ENCODE measurements at regions not wholly inside any gene's neighbourhood (a gene's known extent, or its start where the extent isn't known, plus 50 kb on each side); places are given as distances from the start of the nearest gene placed in this dataset.

DNA sequence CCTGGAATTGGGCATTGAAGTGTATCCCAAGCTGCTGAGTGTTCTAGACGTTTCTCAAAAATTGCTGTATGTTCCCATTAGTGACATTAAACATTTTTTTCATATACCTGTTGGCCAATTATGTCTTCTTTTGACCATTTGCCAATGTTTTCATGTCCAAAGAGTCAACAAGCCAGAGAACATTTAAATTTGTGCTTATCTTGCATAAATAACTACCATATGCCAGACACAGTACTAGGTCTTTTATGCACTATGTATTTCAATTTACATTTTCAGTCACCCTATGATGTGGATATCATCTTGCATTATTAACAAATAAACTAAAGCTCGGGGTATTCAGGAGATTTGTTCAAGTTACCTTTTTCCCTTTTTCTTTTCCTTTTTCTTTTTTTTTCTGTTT lies 632.9 kb upstream of the C16orf82 start:
- no peak for DNase-seq
- H3K9me3 ChIP-seq (ENCODE audit: control insufficient read depth, low read length): no peaks in the 10 kb centered on the region
- H3K27ac ChIP-seq (ENCODE audit: insufficient read depth, low read length, poor library complexity, severe bottlenecking): no peak overlapping the region
- H3K4me3 ChIP-seq (ENCODE audit: insufficient read depth, low read depth, low read length, poor library complexity, severe bottlenecking): no peak overlapping the region
- no peaks in the 10 kb centered on the region for H3K27me3 ChIP-seq (replicated peaks; ENCODE audit: control insufficient read depth, insufficient read depth, low read length, poor library complexity, severe bottlenecking)
- no peaks in the 10 kb centered on the region for H3K36me3 ChIP-seq (ENCODE audit: control insufficient read depth, insufficient read depth, low read length)
- H3K4me1 ChIP-seq (ENCODE audit: control insufficient read depth, insufficient read depth, low read length, poor library complexity, severe bottlenecking): no peaks in the 10 kb centered on the region

DNA sequence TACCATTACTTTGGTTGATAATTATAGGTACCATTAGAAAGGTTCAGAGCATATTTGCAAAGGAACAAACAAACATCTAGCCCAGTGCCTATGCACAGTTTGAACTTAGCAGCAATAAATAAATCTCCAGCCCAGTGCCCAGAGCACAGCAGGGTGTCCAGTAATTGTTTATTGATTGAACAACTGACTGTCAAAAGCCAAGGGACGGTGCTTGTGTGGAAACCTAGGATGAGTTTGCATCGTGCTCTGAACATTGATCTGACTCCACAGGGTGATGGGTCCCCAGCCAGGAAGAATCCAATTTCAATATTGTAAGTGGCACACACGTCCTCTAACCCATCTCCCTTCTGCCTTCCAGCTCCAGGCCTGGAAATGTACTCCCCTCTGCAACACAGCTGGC lies 625.5 kb upstream of the C16orf82 start:
- DNase-seq: no peak
- H3K36me3 ChIP-seq (ENCODE audit: control insufficient read depth, insufficient read depth, low read length): no peaks in the 10 kb centered on the region
- no peaks in the 10 kb centered on the region for H3K9me3 ChIP-seq (ENCODE audit: control insufficient read depth, low read length)
- no peaks in the 10 kb centered on the region for H3K27me3 ChIP-seq (replicated peaks; ENCODE audit: control insufficient read depth, insufficient read depth, low read length, poor library complexity, severe bottlenecking)
- no peak overlapping the region for H3K27ac ChIP-seq (ENCODE audit: insufficient read depth, low read length, poor library complexity, severe bottlenecking)
- no peaks in the 10 kb centered on the region for H3K4me1 ChIP-seq (ENCODE audit: control insufficient read depth, insufficient read depth, low read length, poor library complexity, severe bottlenecking)
- H3K4me3 ChIP-seq (ENCODE audit: insufficient read depth, low read depth, low read length, poor library complexity, severe bottlenecking): no peak overlapping the region

DNA sequence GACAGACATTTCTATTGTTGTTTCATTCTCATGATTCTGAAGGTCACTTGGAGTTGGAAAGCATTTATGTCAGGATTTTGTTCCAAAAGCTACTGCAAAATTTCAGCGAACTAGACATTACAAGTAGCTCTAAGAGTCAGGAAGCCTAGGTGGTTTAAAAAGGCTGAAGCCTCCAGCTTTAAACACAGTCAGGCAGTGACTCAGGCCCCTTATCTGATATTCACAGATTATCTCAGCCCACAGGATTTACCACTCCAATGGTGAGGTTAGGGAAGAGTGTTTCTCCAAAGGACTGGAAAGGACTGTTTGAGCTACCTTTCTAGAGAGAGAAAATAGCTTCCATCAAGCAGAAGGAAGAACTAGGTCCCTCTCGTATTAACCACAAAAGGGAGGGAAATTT lies 624.4 kb upstream of the C16orf82 start:
- no peaks in the 10 kb centered on the region for H3K4me1 ChIP-seq (ENCODE audit: control insufficient read depth, insufficient read depth, low read length, poor library complexity, severe bottlenecking)
- H3K27me3 ChIP-seq (replicated peaks; ENCODE audit: control insufficient read depth, insufficient read depth, low read length, poor library complexity, severe bottlenecking): no peaks in the 10 kb centered on the region
- H3K9me3 ChIP-seq (ENCODE audit: control insufficient read depth, low read length): no peaks in the 10 kb centered on the region
- no peak for DNase-seq
- H3K4me3 ChIP-seq (ENCODE audit: insufficient read depth, low read depth, low read length, poor library complexity, severe bottlenecking): no peak overlapping the region
- H3K36me3 ChIP-seq (ENCODE audit: control insufficient read depth, insufficient read depth, low read length): no peaks in the 10 kb centered on the region
- no peak overlapping the region for H3K27ac ChIP-seq (ENCODE audit: insufficient read depth, low read length, poor library complexity, severe bottlenecking)

DNA sequence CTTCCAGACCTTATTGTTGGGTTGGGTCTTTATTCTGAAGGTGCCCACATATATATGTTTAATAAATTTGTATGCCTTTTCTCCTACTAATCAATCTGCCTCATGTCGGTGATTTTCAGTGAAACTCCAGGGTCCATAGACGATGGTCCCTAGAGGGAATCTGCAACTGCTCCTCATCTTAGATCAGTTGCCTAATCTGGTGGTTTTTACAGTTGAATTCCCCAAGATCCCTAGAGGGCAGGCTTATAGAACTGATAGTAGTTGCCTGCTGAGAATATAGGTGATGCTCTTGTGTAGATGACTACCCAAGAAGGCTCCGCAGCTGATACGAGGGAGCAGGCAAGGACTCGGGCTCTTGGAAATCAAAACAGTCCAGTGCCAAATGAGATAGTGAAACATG lies 619.2 kb upstream of the C16orf82 start:
- H3K27ac ChIP-seq (ENCODE audit: insufficient read depth, low read length, poor library complexity, severe bottlenecking): no peak overlapping the region
- no peaks in the 10 kb centered on the region for H3K36me3 ChIP-seq (ENCODE audit: control insufficient read depth, insufficient read depth, low read length)
- no peaks in the 10 kb centered on the region for H3K27me3 ChIP-seq (replicated peaks; ENCODE audit: control insufficient read depth, insufficient read depth, low read length, poor library complexity, severe bottlenecking)
- no peaks in the 10 kb centered on the region for H3K4me1 ChIP-seq (ENCODE audit: control insufficient read depth, insufficient read depth, low read length, poor library complexity, severe bottlenecking)
- no peak for DNase-seq
- no peak overlapping the region for H3K4me3 ChIP-seq (ENCODE audit: insufficient read depth, low read depth, low read length, poor library complexity, severe bottlenecking)
- no peaks in the 10 kb centered on the region for H3K9me3 ChIP-seq (ENCODE audit: control insufficient read depth, low read length)

DNA sequence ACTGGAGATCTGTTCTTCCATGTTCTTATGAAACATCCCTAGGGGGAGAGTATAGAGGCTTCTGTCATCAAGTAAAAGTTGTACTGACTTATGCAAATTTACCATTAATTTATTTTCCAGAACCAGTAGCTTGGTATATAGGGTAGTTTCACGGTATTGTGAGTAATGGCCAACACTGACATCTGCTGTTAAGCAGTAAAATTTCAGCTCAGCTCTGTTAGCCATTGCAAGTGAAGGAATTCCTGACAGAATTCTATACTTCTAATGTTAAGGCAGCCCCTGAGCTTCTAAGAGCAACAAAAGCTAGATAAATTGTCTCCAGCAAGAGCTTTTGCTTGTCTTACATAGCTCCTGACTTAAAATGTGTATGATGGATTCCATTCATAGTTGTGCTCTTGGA lies 613.5 kb upstream of the C16orf82 start:
- H3K9me3 ChIP-seq (ENCODE audit: control insufficient read depth, low read length): no peaks in the 10 kb centered on the region
- no peak for DNase-seq
- no peak overlapping the region for H3K27ac ChIP-seq (ENCODE audit: insufficient read depth, low read length, poor library complexity, severe bottlenecking)

DNA sequence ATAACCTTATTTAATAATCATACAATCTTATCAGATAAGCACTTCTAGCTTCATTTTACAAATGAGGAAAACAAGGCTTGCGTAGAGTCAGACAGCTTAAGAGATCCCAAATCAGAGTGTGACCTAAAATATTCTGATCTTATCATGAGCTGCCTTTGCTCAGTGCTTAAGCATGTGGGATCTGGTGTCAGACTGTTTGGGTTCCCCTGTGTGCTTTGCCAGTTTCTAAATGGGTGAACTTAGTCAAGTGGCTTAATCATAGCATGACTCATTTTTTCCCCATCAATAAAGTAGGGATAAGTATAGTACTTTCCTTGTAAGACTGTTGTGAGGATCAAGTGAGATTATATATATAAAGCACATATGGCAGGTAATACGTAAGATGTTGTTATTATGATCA lies 612.6 kb upstream of the C16orf82 start:
- DNase-seq: no peak

More for the DNA sequence above, 613.5 kb upstream of the C16orf82 start:
- Histone ChIP-seq H3K27me3 (replicated peaks; ENCODE audit: control insufficient read depth, insufficient read depth, low read length, poor library complexity, severe bottlenecking) (no peaks in the 10 kb centered on the region), H3K4me3 (ENCODE audit: insufficient read depth, low read depth, low read length, poor library complexity, severe bottlenecking) (no peak overlapping the region), H3K4me1 (ENCODE audit: control insufficient read depth, insufficient read depth, low read length, poor library complexity, severe bottlenecking) (no peaks in the 10 kb centered on the region), H3K36me3 (ENCODE audit: control insufficient read depth, insufficient read depth, low read length) (no peaks in the 10 kb centered on the region)

DNA sequence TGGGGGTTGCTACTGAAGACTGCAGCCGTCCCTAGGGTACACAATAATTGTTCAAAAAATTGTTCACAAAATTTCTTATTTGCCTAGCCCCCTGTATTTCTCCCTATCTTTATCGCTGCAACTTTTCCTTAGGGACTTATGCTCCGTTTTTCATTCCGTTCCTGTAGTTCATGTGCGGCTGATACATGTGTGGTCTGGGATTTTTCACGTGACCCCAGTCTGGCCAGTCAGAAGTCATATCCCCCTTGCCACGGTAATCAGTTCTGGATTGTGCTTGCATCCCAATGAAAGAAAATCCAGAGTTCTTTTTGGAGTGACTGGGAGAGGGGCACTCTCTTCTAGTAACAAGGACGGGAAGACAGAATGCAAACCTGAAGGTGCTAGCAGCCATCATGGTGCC lies 610.7 kb upstream of the C16orf82 start:
- H3K4me3 ChIP-seq (ENCODE audit: insufficient read depth, low read depth, low read length, poor library complexity, severe bottlenecking): no peak overlapping the region
- no peaks in the 10 kb centered on the region for H3K9me3 ChIP-seq (ENCODE audit: control insufficient read depth, low read length)
- no peak overlapping the region for H3K27ac ChIP-seq (ENCODE audit: insufficient read depth, low read length, poor library complexity, severe bottlenecking)
- H3K4me1 ChIP-seq (ENCODE audit: control insufficient read depth, insufficient read depth, low read length, poor library complexity, severe bottlenecking): no peaks in the 10 kb centered on the region
- DNase-seq: no peak
- H3K27me3 ChIP-seq (replicated peaks; ENCODE audit: control insufficient read depth, insufficient read depth, low read length, poor library complexity, severe bottlenecking): no peaks in the 10 kb centered on the region
- H3K36me3 ChIP-seq (ENCODE audit: control insufficient read depth, insufficient read depth, low read length): no peaks in the 10 kb centered on the region

More for the DNA sequence above, 612.6 kb upstream of the C16orf82 start:
- Histone ChIP-seq H3K27ac (ENCODE audit: insufficient read depth, low read length, poor library complexity, severe bottlenecking) (no peak overlapping the region), H3K27me3 (replicated peaks; ENCODE audit: control insufficient read depth, insufficient read depth, low read length, poor library complexity, severe bottlenecking) (no peaks in the 10 kb centered on the region), H3K4me3 (ENCODE audit: insufficient read depth, low read depth, low read length, poor library complexity, severe bottlenecking) (no peak overlapping the region), H3K36me3 (ENCODE audit: control insufficient read depth, insufficient read depth, low read length) (no peaks in the 10 kb centered on the region), H3K9me3 (ENCODE audit: control insufficient read depth, low read length) (no peaks in the 10 kb centered on the region), H3K4me1 (ENCODE audit: control insufficient read depth, insufficient read depth, low read length, poor library complexity, severe bottlenecking) (no peaks in the 10 kb centered on the region)

DNA sequence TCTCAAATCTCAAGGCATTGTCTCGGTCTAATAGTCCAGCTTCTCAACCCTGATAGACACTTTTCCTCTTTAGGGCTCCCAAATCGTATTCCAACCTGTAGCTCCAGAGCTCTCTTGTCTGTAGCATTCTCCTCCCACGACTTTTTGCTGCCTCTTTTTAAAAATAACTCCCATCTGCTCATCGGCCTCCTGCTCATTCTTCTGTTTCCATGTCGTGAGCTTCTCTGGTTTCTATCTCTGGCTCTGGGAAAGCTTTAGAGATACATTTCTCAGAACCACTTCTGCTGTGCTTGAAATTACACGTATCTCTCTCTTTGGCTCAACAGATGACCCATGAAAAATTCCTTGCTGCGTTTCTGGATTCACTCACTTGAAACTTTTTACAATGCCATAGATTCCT lies 609.6 kb upstream of the C16orf82 start:
- Histone ChIP-seq H3K27me3 (replicated peaks; ENCODE audit: control insufficient read depth, insufficient read depth, low read length, poor library complexity, severe bottlenecking) (no peaks in the 10 kb centered on the region), H3K4me3 (ENCODE audit: insufficient read depth, low read depth, low read length, poor library complexity, severe bottlenecking) (no peak overlapping the region), H3K27ac (ENCODE audit: insufficient read depth, low read length, poor library complexity, severe bottlenecking) (no peak overlapping the region), H3K36me3 (ENCODE audit: control insufficient read depth, insufficient read depth, low read length) (no peaks in the 10 kb centered on the region), H3K9me3 (ENCODE audit: control insufficient read depth, low read length) (no peaks in the 10 kb centered on the region), H3K4me1 (ENCODE audit: control insufficient read depth, insufficient read depth, low read length, poor library complexity, severe bottlenecking) (no peaks in the 10 kb centered on the region)
- no peak for DNase-seq

DNA sequence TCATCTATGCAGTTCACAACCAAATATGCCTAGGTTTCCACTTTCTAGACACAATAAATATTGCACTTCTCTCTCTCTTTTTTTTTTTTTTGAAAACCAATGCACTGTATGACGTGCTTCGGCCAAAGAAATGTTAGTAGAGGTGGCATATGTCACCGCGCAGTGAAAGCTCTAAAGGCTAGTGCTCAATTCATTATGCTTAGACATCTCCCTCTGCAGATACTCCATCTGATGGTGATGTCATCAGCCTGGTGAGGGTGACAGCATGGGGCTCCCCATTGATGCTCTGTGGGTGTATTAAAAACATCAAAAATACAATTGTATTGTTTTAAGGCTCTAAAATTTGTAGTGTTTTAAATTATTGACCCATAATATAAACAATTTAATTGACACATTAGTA lies 608.8 kb upstream of the C16orf82 start:
- no peaks in the 10 kb centered on the region for H3K36me3 ChIP-seq (ENCODE audit: control insufficient read depth, insufficient read depth, low read length)
- H3K27me3 ChIP-seq (replicated peaks; ENCODE audit: control insufficient read depth, insufficient read depth, low read length, poor library complexity, severe bottlenecking): no peaks in the 10 kb centered on the region
- no peak overlapping the region for H3K27ac ChIP-seq (ENCODE audit: insufficient read depth, low read length, poor library complexity, severe bottlenecking)
- no peaks in the 10 kb centered on the region for H3K9me3 ChIP-seq (ENCODE audit: control insufficient read depth, low read length)
- no peaks in the 10 kb centered on the region for H3K4me1 ChIP-seq (ENCODE audit: control insufficient read depth, insufficient read depth, low read length, poor library complexity, severe bottlenecking)
- no peak overlapping the region for H3K4me3 ChIP-seq (ENCODE audit: insufficient read depth, low read depth, low read length, poor library complexity, severe bottlenecking)
- no peak for DNase-seq

DNA sequence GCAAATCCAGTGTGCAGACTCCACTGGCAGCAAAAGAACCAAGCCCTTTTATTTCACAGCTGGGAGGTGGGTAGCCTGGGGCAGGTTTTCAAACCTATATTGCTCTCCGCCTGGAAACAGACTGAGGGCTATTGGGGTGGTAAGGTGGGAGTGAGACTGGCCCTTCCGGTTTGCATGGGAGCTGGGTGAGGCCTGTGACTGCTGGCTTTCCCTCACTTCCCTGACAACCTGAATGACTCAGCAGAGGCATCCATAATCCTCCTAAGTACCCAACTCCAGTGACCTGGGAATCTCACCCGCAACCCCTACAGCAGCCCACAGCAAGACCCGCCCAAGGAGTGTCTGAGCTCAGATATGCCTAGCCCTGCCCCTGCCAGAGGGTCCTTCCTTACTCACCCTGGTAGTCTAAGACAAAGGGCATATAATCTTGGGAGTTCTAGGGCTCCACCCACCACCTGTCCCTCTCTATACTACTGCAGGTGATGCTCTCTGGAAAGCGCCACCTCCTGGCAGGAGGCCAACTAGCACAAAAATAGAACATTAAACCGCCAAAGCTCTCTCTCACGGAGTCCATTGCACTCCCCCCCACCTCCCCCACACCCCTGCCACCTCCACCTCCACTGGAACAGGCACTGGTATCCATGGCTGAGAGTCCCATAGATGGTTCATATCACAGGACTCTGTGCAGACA lies 602.0 kb upstream of the C16orf82 start:
- H3K4me3 ChIP-seq (ENCODE audit: insufficient read depth, low read depth, low read length, poor library complexity, severe bottlenecking): no peak overlapping the region
- no peaks in the 10 kb centered on the region for H3K27me3 ChIP-seq (replicated peaks; ENCODE audit: control insufficient read depth, insufficient read depth, low read length, poor library complexity, severe bottlenecking)
- H3K9me3 ChIP-seq (ENCODE audit: control insufficient read depth, low read length): no peaks in the 10 kb centered on the region
- no peak overlapping the region for H3K27ac ChIP-seq (ENCODE audit: insufficient read depth, low read length, poor library complexity, severe bottlenecking)
- no peak for DNase-seq
- no peaks in the 10 kb centered on the region for H3K4me1 ChIP-seq (ENCODE audit: control insufficient read depth, insufficient read depth, low read length, poor library complexity, severe bottlenecking)
- H3K36me3 ChIP-seq (ENCODE audit: control insufficient read depth, insufficient read depth, low read length): no peaks in the 10 kb centered on the region

Measured in effector memory CD4-positive, alpha-beta T cell (primary cell).